GM12878 (cell line): ENCODE measurements at regions not wholly inside any gene's neighbourhood (a gene's known extent, or its start where the extent isn't known, plus 50 kb on each side); places are given as distances from the start of the nearest gene placed in this dataset.

Experiments
- CBFB ChIP-seq: IDR thresholded peaks from 2 replicates; pipeline ENCODE4 v1.6.1; 2016; ENCODE audit warnings: antibody characterized with exemption, low read depth
- CTCF ChIP-seq, 3 experiments: IDR thresholded peaks in 2 of 3; conservative IDR thresholded peaks in 1 of 3; 2 replicates each; pipeline ENCODE4 v1.5.1; 2011; ENCODE audit warnings: low read depth in 3 of 3, low read length in 3 of 3, mild to moderate bottlenecking in 3 of 3, control low read depth in 2 of 3, moderate library complexity in 2 of 3, inconsistent platforms in 1 of 3, mixed read lengths in 1 of 3; ENCODE audit not compliant: control insufficient read depth in 2 of 3, insufficient read depth in 1 of 3; ENCODE audit errors: extremely low read depth in 1 of 3
- EP300 ChIP-seq, 2 experiments: fragments of 150-350 bp in 1 of 2; IDR thresholded peaks; 2 replicates each; pipeline ENCODE4 v1.6.1; 2011 to 2012; ENCODE audit warnings: low read depth in 2 of 2, low read length in 2 of 2, borderline replicate concordance in 1 of 2, improper control_type of control experiment in 1 of 2, inconsistent platforms in 1 of 2; ENCODE audit not compliant: control insufficient read depth in 1 of 2
- NR2F1 ChIP-seq: fragments of 450-650 bp; conservative IDR thresholded peaks from 2 replicates; pipeline ENCODE4 v1.6.1; 2017; ENCODE audit warnings: mild to moderate bottlenecking
- PAX8 ChIP-seq: fragments of 450-650 bp; IDR thresholded peaks from 2 replicates; pipeline ENCODE4 v1.6.1; 2017; ENCODE audit warnings: mild to moderate bottlenecking, moderate library complexity
- TF ChIP-seq, protein P1 (sequence below): fragments of 450-650 bp; IDR thresholded peaks from 2 replicates; pipeline ENCODE4 v1.6.1; 2017; ENCODE audit warnings: low read depth, mild to moderate bottlenecking, moderate library complexity
- TF ChIP-seq, protein P2 (sequence below): fragments of 450-650 bp; IDR thresholded peaks from 2 replicates; pipeline ENCODE4 v1.6.1; 2018; ENCODE audit warnings: mild to moderate bottlenecking, low read depth, moderate library complexity; ENCODE audit not compliant: partially characterized antibody

- TF ChIP-seq CTCF (IDR thresholded peaks at IDR 0.05 in 2 of 3, conservative IDR thresholded peaks at IDR 0.05 in 1 of 3; ENCODE audit: control insufficient read depth in 2 of 3, extremely low read depth in 1 of 3, insufficient read depth in 1 of 3, low read depth in 3 of 3, low read length in 3 of 3), result no peak
- no peak for TF ChIP-seq NR2F1
- TF ChIP-seq EP300 (IDR thresholded peaks at IDR 0.05; ENCODE audit: borderline replicate concordance in 1 of 2, control insufficient read depth in 1 of 2, low read depth in 2 of 2, low read length in 2 of 2), result no peak
- no peak for TF ChIP-seq PAX8
- no peak for TF ChIP-seq CBFB
- TF ChIP-seq, protein P1, sequence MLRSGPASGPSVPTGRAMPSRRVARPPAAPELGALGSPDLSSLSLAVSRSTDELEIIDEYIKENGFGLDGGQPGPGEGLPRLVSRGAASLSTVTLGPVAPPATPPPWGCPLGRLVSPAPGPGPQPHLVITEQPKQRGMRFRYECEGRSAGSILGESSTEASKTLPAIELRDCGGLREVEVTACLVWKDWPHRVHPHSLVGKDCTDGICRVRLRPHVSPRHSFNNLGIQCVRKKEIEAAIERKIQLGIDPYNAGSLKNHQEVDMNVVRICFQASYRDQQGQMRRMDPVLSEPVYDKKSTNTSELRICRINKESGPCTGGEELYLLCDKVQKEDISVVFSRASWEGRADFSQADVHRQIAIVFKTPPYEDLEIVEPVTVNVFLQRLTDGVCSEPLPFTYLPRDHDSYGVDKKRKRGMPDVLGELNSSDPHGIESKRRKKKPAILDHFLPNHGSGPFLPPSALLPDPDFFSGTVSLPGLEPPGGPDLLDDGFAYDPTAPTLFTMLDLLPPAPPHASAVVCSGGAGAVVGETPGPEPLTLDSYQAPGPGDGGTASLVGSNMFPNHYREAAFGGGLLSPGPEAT, result no peak
- TF ChIP-seq, protein P2, sequence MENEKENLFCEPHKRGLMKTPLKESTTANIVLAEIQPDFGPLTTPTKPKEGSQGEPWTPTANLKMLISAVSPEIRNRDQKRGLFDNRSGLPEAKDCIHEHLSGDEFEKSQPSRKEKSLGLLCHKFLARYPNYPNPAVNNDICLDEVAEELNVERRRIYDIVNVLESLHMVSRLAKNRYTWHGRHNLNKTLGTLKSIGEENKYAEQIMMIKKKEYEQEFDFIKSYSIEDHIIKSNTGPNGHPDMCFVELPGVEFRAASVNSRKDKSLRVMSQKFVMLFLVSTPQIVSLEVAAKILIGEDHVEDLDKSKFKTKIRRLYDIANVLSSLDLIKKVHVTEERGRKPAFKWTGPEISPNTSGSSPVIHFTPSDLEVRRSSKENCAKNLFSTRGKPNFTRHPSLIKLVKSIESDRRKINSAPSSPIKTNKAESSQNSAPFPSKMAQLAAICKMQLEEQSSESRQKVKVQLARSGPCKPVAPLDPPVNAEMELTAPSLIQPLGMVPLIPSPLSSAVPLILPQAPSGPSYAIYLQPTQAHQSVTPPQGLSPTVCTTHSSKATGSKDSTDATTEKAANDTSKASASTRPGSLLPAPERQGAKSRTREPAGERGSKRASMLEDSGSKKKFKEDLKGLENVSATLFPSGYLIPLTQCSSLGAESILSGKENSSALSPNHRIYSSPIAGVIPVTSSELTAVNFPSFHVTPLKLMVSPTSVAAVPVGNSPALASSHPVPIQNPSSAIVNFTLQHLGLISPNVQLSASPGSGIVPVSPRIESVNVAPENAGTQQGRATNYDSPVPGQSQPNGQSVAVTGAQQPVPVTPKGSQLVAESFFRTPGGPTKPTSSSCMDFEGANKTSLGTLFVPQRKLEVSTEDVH, result no peak
Observed at GRCh38 chr2:200736646-200737274, 75.0 kb upstream of the BZW1 start (continued).
